ENCODE measurements at regions not wholly inside any gene's neighbourhood (a gene's known extent, or its start where the extent isn't known, plus 50 kb on each side); places are given as distances from the start of the nearest gene placed in this dataset.

- H3K9me3 ChIP-seq = no peaks in the 10 kb centered on the region
Observed at GRCh38 chr12:25780771-25781170, 177.7 kb upstream of the RASSF8 start.

GRCh38 chr12:25781232-25781631 is 177.2 kb upstream of the RASSF8 start:
- H3K4me1 ChIP-seq = no peaks in the 10 kb centered on the region
- intact Hi-C loops (cut with DNase I; ENCODE audit: low total_unique reads) = no loop called here
- TF ChIP-seq CTCF (IDR thresholded peaks at IDR 0.05) (no peak), POLR2A (IDR thresholded peaks at IDR 0.05) (no peak)
- H3K36me3 ChIP-seq (ENCODE audit: low read depth, missing control alignments) = no peaks in the 10 kb centered on the region
- no peak overlapping the region for H3K4me3 ChIP-seq
- no peaks in the 10 kb centered on the region for H3K9me3 ChIP-seq
- DNase-seq = no peak
- 77 to 82% methylated on average over 4 of the region's 4 CpGs for WGBS, 2 donors
- no peaks in the 10 kb centered on the region for H3K27me3 ChIP-seq
- no peak overlapping the region for H3K27ac ChIP-seq

More at GRCh38 chr12:25780771-25781170, 177.7 kb upstream of the RASSF8 start:
- no peaks in the 10 kb centered on the region for H3K27me3 ChIP-seq
- H3K4me1 ChIP-seq = no peaks in the 10 kb centered on the region
- H3K36me3 ChIP-seq (ENCODE audit: low read depth, missing control alignments) = no peaks in the 10 kb centered on the region
- DNase-seq = no peak
- no peak overlapping the region for H3K4me3 ChIP-seq
- intact Hi-C loops (cut with DNase I; ENCODE audit: low total_unique reads) = no loop called here
- TF ChIP-seq POLR2A (IDR thresholded peaks at IDR 0.05) = no peak
- no peak for TF ChIP-seq CTCF (IDR thresholded peaks at IDR 0.05)
- WGBS, 2 donors = 87 to 89% methylated on average over 3 of the region's 3 CpGs
- no peak overlapping the region for H3K27ac ChIP-seq

- no peaks in the 10 kb centered on the region for H3K4me1 ChIP-seq
- no peaks in the 10 kb centered on the region for H3K36me3 ChIP-seq (ENCODE audit: low read depth, missing control alignments)
- no peak for DNase-seq
- no peak overlapping the region for H3K4me3 ChIP-seq
- intact Hi-C loops (cut with DNase I; ENCODE audit: low total_unique reads) = no loop called here
- H3K27ac ChIP-seq = no peak overlapping the region
- no peaks in the 10 kb centered on the region for H3K27me3 ChIP-seq
- TF ChIP-seq POLR2A (IDR thresholded peaks at IDR 0.05) (no peak), CTCF (IDR thresholded peaks at IDR 0.05) (no peak)
- no peaks in the 10 kb centered on the region for H3K9me3 ChIP-seq
- 84 to 91% methylated on average over 5 of the region's 5 CpGs for WGBS, 2 donors
Observed at GRCh38 chr12:25783566-25783965, 174.9 kb upstream of the RASSF8 start.

GRCh38 chr12:25784669-25785068 is 173.8 kb upstream of the RASSF8 start:
- intact Hi-C loops (cut with DNase I; ENCODE audit: low total_unique reads) = no loop called here
- Histone ChIP-seq H3K36me3 (ENCODE audit: low read depth, missing control alignments) (no peaks in the 10 kb centered on the region), H3K4me1 (no peaks in the 10 kb centered on the region), H3K27ac (no peak overlapping the region), H3K27me3 (no peaks in the 10 kb centered on the region), H3K9me3 (no peaks in the 10 kb centered on the region), H3K4me3 (no peak overlapping the region)
- 93 to 94% methylated on average over 7 of the region's 7 CpGs for WGBS, 2 donors
- no peak for DNase-seq
- TF ChIP-seq CTCF (IDR thresholded peaks at IDR 0.05) (no peak), POLR2A (IDR thresholded peaks at IDR 0.05) (no peak)

- Histone ChIP-seq H3K9me3 (no peaks in the 10 kb centered on the region), H3K27ac (no peak overlapping the region), H3K36me3 (ENCODE audit: low read depth, missing control alignments) (no peaks in the 10 kb centered on the region), H3K27me3 (no peaks in the 10 kb centered on the region), H3K4me1 (no peaks in the 10 kb centered on the region), H3K4me3 (no peak overlapping the region)
- 86 to 91% methylated on average over 4 of the region's 4 CpGs for WGBS, 2 donors
- no peak for TF ChIP-seq CTCF (IDR thresholded peaks at IDR 0.05)
- TF ChIP-seq POLR2A (IDR thresholded peaks at IDR 0.05) = no peak
- DNase-seq = no peak
- intact Hi-C loops (cut with DNase I; ENCODE audit: low total_unique reads) = no loop called here
Observed at GRCh38 chr12:25785134-25785533, 173.3 kb upstream of the RASSF8 start.

Data from testis (tissue), 2 donors.